ENCODE measurements at regions not wholly inside any gene's neighbourhood (a gene's known extent, or its start where the extent isn't known, plus 50 kb on each side); places are given as distances from the start of the nearest gene placed in this dataset.

DNA sequence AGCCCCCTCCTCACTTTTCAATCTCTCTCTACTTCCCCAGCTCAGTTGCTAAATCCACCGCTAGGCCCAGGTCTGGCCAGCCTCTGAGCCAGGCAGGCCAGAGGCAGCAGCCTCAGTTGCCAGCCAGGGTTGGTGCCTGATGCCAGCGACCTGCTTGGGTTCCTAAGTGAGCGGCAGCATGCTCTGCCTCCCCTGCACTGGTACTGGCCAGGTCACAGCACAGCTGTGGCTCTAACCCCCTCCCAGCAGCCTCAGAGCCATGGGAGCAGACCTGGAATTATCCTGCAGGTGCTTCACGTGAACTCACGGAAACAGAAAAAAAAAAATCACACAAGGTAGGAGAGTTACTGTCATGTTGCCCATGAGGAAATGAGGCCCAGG is 82.5 kb upstream of the ATF3 start:
- DNase-seq (ENCODE audit: low spot score), result no peak

DNA sequence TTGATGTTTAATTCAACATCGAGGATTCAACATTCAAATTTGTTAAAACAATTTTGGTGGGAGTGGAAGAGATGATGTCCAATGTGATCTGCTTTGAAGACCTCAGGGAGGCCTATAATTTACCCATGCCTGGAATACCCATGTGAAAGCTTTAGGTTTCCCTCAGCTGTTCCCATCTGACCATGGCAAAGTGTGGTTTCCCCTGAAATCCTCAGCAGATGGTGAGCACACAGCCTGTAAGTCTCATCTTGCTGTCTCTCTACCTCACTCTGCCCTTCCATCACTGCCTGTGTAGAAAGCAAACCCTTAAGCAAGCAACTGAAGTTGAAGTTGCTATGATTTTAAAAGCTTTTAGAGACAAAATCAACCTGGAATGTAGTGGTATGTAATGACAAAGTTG is 80.1 kb upstream of the ATF3 start:
- no peak for DNase-seq (ENCODE audit: low spot score)

- no peak for DNase-seq (ENCODE audit: low spot score)
These were observed 79.3 kb upstream of the ATF3 start for GRCh38 chr1:212529211-212529741.

GRCh38 chr1:212531267-212531666 is 77.3 kb upstream of the ATF3 start:
- DNase-seq (ENCODE audit: low spot score), result no peak

DNA sequence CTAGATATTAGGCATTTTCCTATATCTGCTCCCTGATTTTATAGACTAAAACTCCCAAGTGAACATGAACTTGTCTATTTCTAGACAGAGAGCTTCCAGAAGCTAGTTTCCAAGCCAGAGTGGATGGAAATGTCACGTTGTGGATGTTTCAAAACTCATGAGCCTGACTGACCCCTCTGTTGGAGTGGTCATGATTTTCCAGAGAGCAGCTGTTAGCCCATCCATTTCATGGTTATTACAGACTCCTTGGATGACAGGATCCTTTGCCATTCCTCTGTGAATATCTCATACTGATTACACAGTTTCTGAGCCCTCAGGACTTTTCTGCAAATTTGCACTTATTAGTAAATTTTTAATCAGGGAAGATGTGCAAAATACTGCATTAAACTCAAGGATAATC is 76.8 kb upstream of the ATF3 start:
- DNase-seq (ENCODE audit: low spot score), result no peak

DNA sequence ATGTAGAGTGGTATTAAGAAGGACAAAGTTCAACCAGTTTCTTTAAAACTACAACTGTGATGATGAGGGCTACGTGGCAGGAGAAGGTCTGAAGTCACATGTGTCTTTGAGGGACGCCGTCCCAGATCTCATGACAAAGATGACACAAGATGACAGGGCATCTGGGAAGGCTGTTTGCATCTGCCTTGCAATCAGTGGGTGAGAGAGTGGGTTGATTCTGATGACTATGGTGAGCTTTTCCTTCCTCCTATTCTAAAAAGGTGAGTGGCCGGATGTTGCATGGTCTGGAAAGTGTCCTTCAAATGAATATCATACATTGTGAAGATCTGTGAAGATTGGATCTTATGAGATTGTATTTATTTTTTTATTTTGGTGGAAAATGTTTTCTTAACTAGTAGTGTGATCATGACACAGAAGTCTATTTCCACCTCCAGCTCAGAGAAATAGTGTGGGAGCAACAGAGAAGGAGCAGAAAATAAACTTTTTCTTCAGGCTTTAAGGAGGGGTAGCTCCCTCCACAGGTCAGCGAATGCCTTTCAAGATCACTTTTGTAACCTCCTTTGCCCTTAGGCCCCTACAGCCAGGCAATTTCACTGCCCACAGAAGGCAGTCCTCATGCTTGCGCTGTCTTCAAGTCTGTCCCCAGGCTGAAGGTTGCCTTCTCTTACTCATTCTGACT is 76.0 kb upstream of the ATF3 start:
- DNase-seq (ENCODE audit: low spot score), result no peak

DNA sequence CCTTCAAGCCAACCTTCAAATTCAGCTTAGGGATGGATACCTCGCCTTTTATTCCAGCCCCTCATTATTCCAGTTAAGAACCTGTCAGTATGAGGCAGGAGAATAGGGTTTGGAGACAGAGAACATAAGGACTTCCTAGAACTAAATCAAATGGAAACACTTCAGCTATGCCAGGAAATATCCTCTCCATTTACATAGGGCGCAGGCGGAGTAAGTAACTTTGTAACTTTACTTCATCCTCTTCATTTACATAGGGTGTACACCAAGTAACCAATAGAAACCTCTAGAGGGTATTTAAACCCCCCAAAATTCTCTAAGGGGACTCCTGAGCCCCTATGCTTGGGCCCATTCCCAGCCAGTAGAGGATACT is 75.4 kb upstream of the ATF3 start:
- DNase-seq (ENCODE audit: low spot score), result no peak

DNA sequence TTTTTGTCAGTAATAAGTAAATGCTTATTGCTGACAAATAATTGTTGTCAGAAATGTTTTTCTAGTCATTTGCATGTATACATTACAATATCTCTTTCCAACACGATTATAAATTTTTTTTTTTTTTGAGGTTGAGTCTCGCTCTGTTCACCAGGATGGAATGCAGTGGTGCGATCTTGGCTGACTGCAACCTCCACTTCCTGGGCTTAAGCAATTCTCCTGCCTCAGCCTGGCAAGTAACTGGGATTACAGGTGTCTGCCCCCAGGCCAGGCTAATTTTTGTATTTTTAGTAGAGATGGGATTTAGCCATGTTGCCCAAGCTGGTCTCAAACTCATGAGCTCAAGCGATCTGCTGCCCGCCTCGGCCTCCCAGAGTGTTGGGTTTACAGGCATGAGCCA is 72.0 kb upstream of the ATF3 start:
- DNase-seq (ENCODE audit: low spot score), result no peak

DNA sequence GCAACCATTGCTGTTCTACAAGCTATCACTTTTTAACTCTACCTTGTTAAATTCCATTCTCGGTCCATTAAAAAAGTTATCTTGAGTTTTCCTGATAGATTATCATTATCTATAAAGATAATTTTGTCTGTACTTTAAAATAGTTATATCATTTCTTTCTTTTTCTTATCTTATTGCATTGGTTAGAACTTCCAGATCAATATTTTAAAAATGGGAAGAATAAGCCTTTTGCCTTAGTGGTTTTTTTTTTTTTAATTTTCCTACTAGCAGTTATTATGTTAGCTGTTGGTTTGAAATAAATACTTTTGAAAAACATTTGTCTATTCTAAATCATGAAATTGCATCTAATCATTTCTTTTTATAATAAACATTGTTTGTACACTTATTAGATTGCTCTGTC is 71.0 kb upstream of the ATF3 start:
- no peak for DNase-seq (ENCODE audit: low spot score)

DNA sequence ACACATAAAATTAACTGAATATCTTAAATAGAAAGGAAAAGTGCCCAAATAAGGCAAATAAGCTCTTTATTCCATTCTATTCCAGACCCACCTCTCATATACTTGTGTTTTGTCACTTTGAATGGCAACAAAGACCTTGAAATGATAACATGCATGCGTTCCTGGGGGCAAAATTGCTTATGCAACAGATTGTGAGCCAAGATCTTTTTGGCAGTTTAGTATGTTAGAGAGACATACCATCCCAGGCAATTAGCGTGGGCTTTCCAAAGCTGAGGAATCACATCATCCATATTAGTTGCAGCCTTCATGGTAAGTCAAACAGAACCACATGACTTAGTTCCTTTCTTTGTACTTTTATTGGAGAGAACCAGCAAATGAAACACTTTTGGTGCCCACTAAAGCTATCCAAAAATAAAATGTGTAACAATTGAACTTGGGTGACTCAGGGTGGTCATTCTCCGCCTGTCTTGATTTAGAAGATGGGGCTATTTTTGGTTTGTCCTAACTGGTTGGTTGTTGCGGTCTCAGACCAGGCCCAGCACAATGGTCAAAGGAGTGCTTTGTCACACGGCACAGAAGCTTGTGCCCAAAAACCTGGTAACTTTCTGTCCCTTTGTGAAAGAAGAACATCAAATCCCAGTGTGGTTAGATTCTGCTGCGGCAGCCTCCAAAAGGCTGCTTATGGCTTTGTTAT is 68.7 kb upstream of the ATF3 start:
- no peak for DNase-seq (ENCODE audit: low spot score)

DNA sequence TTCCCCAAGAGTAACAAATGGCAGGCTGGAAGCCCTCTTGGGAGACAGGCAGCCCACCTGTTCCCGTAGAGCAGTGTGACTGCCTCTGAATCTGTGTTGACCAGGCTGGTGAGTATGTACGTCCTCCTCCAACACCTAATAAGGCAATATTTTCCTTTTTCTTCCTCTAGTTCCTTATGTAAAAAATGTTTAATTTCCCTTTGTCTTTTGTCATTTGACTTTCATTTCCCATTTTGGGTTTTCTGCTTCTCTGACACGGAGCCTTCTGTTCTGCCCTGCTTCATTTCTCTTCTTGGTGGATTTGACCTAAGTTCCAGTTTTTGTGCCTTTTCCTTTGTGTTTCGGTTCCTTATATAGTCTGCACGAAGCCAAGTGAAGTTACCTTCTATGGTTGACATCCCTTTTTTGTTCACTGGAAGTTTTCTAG is 65.8 kb upstream of the ATF3 start:
- no peak for DNase-seq (ENCODE audit: low spot score)

DNA sequence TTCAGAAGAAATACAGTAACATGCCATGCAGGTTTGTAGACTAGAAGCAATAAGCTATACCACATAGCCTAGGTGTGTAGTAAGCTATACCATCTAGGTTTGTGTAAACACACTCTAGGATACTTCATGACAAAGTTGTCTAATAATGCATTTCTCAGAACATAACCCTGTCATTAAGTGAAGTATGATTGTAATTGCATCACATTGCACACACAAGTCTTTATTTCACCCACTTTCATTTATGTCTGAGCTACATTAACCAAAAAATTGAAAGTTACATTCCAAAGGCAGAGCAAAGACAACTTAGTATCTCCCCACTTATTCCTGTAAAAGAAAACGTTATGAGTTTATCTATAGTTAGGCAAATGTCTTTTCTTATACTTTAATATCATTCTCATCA is 64.5 kb upstream of the ATF3 start:
- DNase-seq (ENCODE audit: low spot score), result no peak

DNA sequence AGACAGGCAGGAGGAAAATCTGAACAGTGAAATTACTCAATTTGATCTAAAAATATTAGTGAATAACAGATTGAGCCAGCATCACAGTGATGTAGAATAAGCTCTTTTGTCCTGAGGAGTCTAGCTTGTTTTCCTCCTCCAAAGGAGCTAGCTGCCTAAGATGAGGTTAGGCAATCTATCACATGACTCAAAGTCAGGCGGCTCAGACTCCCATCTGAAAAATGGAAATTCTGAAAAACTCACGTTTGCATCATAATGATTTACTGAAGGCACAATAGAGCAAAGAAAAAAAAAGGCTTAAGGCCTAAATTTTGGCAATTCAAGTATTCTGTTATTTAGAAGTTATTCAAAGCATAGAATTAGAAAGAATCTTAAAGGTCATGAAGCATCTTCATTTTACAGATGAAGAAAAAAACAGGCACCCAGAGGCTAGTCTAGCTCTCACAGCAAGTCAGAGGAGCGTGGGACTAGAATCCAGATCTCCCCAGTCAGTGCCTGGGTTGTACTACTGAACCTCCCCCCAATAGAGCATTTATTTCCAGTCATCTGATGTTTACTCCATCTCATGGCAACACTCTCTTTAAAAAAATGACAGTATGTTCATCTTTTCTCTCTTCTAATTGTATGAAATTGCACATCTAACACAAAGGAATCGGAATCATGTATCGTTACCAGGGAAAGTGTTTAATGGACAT is 62.5 kb upstream of the ATF3 start:
- DNase-seq (ENCODE audit: low spot score), result no peak

DNA sequence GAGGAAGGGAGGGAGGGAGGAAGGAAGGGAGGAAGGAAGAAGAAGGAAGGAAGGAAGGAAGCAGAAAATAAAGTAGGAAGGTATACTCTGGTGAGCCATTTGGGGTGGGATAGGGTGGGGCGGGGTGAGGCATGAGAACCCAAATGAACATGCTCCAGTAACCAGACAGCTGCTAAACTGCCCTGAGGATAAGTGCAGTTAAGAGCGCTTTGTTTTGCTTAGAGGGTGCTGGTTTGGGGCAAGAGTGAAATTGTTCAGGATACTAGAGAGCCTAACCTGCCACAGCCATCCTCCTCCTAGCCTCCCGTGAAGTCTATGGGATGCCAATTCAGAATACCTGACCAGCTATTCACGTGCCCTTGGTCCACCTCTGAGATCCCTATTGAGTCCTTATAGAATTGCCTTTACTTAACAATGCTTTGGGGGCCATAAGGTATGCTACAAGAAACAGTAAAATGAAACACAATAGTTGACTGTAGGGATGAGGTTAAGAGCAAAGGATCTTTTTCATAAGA is 59.0 kb upstream of the ATF3 start:
- no peak for DNase-seq (ENCODE audit: low spot score)

- DNase-seq (ENCODE audit: low spot score), result no peak
These were observed 56.6 kb upstream of the ATF3 start for GRCh38 chr1:212551929-212552328.

DNA sequence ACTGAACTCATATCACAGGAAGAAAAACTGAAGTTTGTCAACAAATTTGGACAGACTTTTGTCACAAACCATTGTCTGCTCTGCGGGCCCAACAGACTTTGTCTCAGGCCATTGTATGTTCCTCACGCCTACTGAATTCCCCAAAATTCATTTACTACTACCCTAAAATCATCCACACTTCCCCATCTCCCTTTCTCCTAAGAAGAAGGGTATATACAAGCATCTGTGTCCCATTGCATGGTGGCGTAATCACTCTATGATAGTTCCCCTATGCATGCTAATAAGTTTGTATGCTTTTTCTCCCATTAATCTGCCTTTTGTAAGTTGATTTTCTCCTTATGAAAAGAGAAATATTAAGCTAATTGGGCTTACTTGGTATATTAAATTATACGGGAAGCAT is 54.9 kb upstream of the ATF3 start:
- no peak for DNase-seq (ENCODE audit: low spot score)

DNA sequence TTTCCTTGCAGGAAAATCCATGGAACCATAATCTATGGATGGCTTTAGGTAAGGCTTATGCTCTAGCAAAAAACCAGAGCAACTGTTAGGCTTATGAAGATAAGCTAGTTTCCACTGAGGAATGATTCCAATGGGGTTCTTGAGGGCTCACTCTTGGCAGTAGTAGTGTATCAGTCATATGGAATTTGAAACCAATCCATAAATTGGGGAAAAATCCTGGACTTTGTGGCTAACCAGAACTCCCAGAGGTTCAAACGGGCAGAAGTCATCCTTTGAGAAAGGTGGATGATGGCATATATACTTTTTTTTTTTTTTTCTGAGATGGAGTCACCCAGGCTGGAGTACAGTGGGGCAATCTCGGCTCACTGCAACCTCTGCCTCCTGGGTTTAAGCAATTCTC is 54.2 kb upstream of the ATF3 start:
- DNase-seq (ENCODE audit: low spot score), result no peak

DNA sequence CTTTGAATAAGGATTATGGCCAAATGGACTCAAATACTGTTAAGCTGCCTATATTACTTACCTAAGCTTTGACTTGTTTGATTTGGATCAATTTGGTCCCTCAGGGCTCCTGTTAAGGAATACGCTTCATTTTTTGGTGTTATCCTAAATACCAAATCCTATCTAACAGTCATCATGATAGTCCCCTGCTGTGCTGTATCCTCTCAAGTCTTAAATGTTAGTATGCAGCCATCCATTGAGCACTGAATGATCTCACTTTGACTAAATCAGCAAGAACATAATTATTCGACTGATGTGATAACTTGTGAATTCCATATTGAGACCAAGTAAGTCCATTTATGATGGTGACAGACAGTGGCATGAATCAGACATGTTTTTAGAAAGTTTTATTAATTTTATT is 53.1 kb upstream of the ATF3 start:
- DNase-seq (ENCODE audit: low spot score), result no peak

- DNase-seq (ENCODE audit: low spot score), result no peak
These were observed 51.6 kb upstream of the ATF3 start for GRCh38 chr1:212556822-212557549.

GRCh38 chr1:212557739-212558692 is 50.5 kb upstream of the ATF3 start:
- DNase-seq (ENCODE audit: low spot score), result no peak
